ENCODE measurements at regions not wholly inside any gene's neighbourhood (a gene's known extent, or its start where the extent isn't known, plus 50 kb on each side); places are given as distances from the start of the nearest gene placed in this dataset.
"Not testable (repeated sequence)": the region's sequence is repeated elsewhere in the genome, so short reads cannot be mapped to it uniquely, and the experiment has no call there.

DNA sequence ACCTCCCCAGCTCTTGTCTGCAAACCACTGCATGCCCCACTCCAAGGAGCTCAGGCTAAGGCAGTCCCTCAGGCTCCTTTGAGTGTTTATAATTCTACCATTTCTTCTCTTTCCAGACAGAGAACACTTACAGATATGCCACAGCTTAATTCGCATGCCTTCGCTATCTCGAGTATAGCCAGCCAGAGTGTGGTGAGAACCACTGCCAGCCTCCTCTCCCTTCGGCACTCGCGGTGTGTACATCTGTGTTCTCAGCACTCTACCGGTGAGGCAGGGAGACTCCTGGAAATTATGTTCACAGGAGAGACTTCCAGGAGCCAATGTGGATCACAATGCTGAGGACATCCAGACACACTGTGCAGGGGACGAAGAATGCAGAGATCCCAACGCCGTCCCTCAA is 143.7 kb upstream of the IRX1 start:
- 0 out of 2 replicates have a peak, but pooled peaks cover under 1% of the 10 kb centered on the region for H3K9me3 ChIP-seq
- H3K9ac ChIP-seq, result no peak overlapping the region
- H3K27me3 ChIP-seq, result no peaks in the 10 kb centered on the region
- no peak overlapping the region for H3K27ac ChIP-seq
- H3K4me2 ChIP-seq, result no peak overlapping the region
- H3K4me1 ChIP-seq, result 0 out of 2 replicates have a peak, but pooled peaks cover 5% of the 10 kb centered on the region
- no peak overlapping the region for H3K4me3 ChIP-seq
- H3K36me3 ChIP-seq, result no peaks in the 10 kb centered on the region
- no peak for TF ChIP-seq Cebpa-rat (IDR thresholded peaks at IDR 0.05)
- no peaks in the 10 kb centered on the region for H4K20me1 ChIP-seq

DNA sequence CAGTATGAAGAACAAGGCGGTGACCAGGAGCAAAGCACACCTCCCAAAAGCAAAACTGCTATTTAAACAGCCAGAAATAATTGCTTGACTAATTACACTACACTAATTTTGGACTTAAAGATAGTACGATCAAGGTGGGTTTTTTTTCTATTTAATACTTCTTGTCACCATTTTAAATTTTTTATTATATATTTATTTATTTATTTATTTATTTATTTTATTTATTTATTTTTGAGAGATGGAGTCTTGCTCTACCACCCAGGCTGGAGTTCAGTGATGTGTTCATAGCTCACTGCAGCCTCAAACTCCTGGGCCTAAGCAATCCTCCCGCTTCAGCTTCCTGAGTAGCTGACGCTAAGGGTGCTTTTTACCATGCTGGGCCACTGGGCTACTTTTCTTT is 146.2 kb upstream of the IRX1 start:
- H3K9me3 ChIP-seq, result peaks cover 5% of the 10 kb centered on the region; the same call in 1 of the 2 replicates
- 0 out of 2 replicates have a peak, but pooled peaks cover 5% of the 10 kb centered on the region for H3K4me1 ChIP-seq
- no peak overlapping the region for H3K4me3 ChIP-seq
- no peaks in the 10 kb centered on the region for H4K20me1 ChIP-seq
- H3K27me3 ChIP-seq, result no peaks in the 10 kb centered on the region
- no peak overlapping the region for H3K4me2 ChIP-seq
- H3K9ac ChIP-seq, result no peak overlapping the region
- TF ChIP-seq Cebpa-rat (IDR thresholded peaks at IDR 0.05), result no peak
- no peaks in the 10 kb centered on the region for H3K36me3 ChIP-seq
- H3K27ac ChIP-seq, result no peak overlapping the region

DNA sequence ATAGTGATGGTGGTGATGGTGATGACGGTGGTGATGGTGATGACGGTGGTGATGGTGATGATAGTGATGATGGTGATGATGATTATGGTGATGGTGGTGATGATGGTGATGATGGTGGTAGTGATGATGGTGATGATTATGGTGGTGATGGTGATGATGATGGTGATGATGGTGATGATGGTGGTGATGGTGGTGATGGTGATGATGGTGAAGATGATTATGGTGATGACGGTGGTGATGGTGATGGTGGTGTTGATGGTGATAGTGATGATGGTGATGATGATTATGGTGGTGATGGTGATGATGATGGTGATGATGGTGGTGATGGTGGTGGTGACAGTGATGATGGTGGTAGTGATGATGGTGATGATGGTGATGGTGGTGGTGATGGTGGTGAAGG is 149.2 kb upstream of the IRX1 start:
- H3K4me1 ChIP-seq, result 0 out of 2 replicates have a peak, but pooled peaks cover 5% of the 10 kb centered on the region
- no peaks in the 10 kb centered on the region for H4K20me1 ChIP-seq
- H3K4me2 ChIP-seq, result no peak overlapping the region
- H3K4me3 ChIP-seq, result no peak overlapping the region
- H3K27me3 ChIP-seq, result no peaks in the 10 kb centered on the region
- no peak for TF ChIP-seq Cebpa-rat (IDR thresholded peaks at IDR 0.05)
- peaks cover 5% of the 10 kb centered on the region; the same call in 1 of the 2 replicates for H3K9me3 ChIP-seq
- H3K27ac ChIP-seq, result no peak overlapping the region
- H3K36me3 ChIP-seq, result no peaks in the 10 kb centered on the region
- no peak overlapping the region for H3K9ac ChIP-seq

DNA sequence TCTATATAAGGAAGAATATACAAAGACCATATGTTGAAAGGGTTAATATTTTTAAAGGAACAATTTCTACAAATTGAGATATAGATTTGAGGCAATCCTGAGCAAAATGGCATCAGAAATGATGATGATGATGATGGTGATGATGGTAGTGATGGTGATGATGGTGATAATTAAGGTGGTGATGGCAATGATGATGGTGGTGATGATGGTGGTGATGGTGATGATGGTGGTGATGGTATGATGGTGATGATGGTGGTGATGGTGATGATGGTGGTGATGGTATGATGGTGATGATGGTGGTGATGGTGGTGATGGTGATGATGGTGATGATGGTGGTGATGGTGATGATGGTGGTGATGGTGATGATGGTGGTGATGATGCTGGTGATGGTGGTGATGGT is 150.1 kb upstream of the IRX1 start:
- not testable (repeated sequence) for H3K4me1 ChIP-seq, H4K20me1 ChIP-seq, H3K9ac ChIP-seq, H3K27ac ChIP-seq, H3K27me3 ChIP-seq, H3K9me3 ChIP-seq, H3K4me2 ChIP-seq, H3K36me3 ChIP-seq, H3K4me3 ChIP-seq

DNA sequence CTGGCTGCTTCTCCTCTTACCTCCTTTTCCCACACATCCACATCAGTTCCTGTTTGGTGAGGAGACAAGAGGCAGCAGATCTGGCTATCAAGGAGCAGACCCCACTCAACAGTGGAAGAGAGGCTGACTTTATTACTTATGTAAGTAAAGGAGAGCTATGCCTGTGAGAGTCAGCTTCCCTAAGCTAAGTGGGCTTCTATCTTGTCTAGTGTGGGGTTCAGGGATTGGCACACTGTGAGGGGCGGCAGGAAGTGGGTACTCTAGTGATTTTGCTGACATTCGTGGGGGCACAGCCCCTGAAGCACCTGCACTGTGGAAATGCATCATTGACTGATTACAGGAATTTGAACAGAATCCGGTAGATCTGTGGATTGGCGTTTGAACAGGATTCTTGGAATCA is 163.5 kb upstream of the IRX1 start:
- H3K4me3 ChIP-seq, result no peak overlapping the region
- H4K20me1 ChIP-seq, result no peaks in the 10 kb centered on the region
- no peak for TF ChIP-seq Cebpa-rat (IDR thresholded peaks at IDR 0.05)
- H3K27ac ChIP-seq, result no peak overlapping the region
- H3K36me3 ChIP-seq, result no peaks in the 10 kb centered on the region
- H3K9me3 ChIP-seq, result no peaks in the 10 kb centered on the region
- H3K27me3 ChIP-seq, result no peaks in the 10 kb centered on the region
- H3K4me2 ChIP-seq, result no peak overlapping the region
- no peak overlapping the region for H3K9ac ChIP-seq
- no peaks in the 10 kb centered on the region for H3K4me1 ChIP-seq

DNA sequence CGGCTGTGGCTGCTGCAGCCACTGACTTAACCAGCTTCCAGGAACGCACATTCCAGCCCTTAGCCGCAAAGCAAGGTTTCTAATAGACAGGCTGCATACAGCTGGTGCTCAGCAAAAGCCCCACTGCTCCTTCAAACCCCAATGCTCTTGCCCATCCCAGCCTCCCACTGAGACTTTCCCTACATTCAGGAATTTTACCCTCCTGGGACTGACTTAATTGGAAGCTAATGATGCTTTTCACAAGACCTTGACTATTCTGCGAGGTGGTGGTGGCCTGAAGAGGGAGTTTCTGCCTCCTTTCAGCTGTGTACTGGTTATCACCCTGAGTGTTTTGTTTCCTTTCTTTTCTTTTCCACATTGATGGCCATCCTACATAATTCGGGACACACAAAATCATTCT is 164.9 kb upstream of the IRX1 start:
- no peak overlapping the region for H3K4me3 ChIP-seq
- H3K27me3 ChIP-seq, result no peaks in the 10 kb centered on the region
- H3K4me1 ChIP-seq, result no peaks in the 10 kb centered on the region
- H3K27ac ChIP-seq, result no peak overlapping the region
- H3K36me3 ChIP-seq, result no peaks in the 10 kb centered on the region
- H4K20me1 ChIP-seq, result no peaks in the 10 kb centered on the region
- TF ChIP-seq Cebpa-rat (IDR thresholded peaks at IDR 0.05), result no peak
- no peak overlapping the region for H3K4me2 ChIP-seq
- H3K9me3 ChIP-seq, result no peaks in the 10 kb centered on the region
- H3K9ac ChIP-seq, result no peak overlapping the region

DNA sequence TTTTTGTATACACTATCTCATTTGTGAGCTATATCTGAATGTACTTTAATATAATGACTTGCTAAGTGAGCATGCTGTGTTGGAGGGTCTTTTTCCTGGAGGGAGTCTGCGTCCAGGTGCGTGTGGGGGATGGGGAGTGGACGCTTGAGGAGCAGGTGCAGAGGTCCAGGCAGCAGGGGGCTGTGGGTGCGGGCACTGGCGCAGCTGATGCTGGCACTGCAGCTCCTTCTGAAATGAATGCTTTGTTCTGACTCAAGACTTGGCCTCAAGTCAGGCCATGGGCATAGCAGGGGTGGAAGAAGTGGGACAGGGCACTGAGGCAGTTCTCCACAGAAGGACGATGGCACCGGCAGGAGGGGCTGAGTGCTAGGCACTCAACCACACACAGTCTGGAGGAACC is 165.7 kb upstream of the IRX1 start:
- no peak overlapping the region for H3K9ac ChIP-seq
- H3K4me1 ChIP-seq, result no peaks in the 10 kb centered on the region
- no peaks in the 10 kb centered on the region for H4K20me1 ChIP-seq
- H3K36me3 ChIP-seq, result no peaks in the 10 kb centered on the region
- TF ChIP-seq Cebpa-rat (IDR thresholded peaks at IDR 0.05), result no peak
- H3K27ac ChIP-seq, result no peak overlapping the region
- no peaks in the 10 kb centered on the region for H3K9me3 ChIP-seq
- H3K4me3 ChIP-seq, result no peak overlapping the region
- no peaks in the 10 kb centered on the region for H3K27me3 ChIP-seq
- H3K4me2 ChIP-seq, result no peak overlapping the region

DNA sequence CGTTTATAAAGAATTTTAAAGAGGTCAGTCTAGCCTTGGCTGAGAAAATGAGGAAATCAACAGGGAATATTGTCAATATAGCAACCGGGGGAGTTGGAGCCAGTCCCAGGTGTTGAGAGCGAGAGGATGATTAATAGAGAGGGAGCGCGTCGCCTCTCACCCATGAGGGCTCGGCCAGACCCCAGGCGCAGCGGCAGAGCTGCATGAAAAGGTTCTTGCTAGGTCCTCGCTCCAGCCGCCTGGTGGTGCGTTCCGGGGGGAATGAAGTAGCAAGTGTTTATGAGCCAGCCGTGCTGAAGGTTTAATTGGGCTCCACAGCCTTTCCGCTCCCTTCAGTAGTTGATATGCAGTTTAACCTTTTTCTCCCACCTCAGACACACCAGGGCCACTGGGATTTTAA is 167.3 kb upstream of the IRX1 start:
- no peak overlapping the region for H3K27ac ChIP-seq
- no peak overlapping the region for H3K4me3 ChIP-seq
- no peaks in the 10 kb centered on the region for H3K36me3 ChIP-seq
- TF ChIP-seq Cebpa-rat (IDR thresholded peaks at IDR 0.05), result no peak
- no peaks in the 10 kb centered on the region for H3K4me1 ChIP-seq
- no peak overlapping the region for H3K9ac ChIP-seq
- H3K27me3 ChIP-seq, result no peaks in the 10 kb centered on the region
- peaks cover 5% of the 10 kb centered on the region for H3K9me3 ChIP-seq
- H3K4me2 ChIP-seq, result no peak overlapping the region
- no peaks in the 10 kb centered on the region for H4K20me1 ChIP-seq

DNA sequence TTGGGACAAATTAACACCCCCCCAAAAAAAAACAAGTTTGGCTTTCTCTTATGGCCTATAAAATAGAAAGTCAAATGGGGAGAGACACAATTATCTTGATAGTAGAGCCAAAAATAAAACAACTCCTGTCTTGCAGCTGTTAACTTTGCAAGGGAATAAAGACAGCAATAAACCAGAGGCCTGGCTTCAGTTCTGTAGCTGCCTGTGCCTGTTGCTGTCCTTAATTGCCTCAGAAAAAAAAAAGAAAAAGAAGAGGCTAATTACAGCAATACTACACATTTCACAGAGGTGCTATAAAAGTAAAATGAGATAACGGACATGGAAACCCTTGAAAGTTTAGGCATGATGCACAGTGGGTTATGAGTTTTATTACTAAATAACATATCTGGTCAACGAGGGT is 170.7 kb upstream of the IRX1 start:
- H3K4me1 ChIP-seq, result no peaks in the 10 kb centered on the region
- H4K20me1 ChIP-seq, result no peaks in the 10 kb centered on the region
- H3K27me3 ChIP-seq, result no peaks in the 10 kb centered on the region
- no peak overlapping the region for H3K27ac ChIP-seq
- H3K9ac ChIP-seq, result no peak overlapping the region
- peaks cover 9% of the 10 kb centered on the region for H3K9me3 ChIP-seq
- H3K36me3 ChIP-seq, result no peaks in the 10 kb centered on the region
- no peak overlapping the region for H3K4me2 ChIP-seq
- TF ChIP-seq Cebpa-rat (IDR thresholded peaks at IDR 0.05), result no peak
- no peak overlapping the region for H3K4me3 ChIP-seq

DNA sequence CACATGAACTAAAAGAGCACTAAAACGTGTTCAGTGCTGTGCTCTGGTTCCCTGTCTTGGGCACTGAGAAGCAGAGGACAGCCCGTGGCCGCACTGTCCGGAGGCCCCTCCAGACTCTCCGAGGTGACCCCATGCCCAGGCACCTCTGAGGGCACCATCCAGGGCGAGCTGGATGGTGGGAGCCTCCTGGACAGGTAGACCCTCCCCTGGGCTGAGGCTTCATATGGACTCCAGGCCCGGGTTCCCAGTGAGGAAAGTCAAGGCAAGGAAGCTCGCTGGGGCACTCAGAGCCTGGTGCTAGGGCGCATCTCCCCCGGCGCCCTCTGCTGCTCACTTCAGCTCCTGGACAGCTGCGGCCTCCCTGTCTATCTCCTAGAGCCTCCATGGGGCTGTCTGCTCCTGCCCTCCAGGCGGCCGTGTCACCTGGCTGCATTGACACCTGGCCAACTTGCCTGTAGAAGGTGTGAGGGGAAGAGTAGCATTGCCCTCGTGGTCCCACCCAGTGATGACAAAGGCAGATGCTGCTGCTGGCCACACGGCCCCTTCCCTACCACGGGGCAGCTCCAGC is 178.2 kb upstream of the IRX1 start:
- Histone ChIP-seq H3K4me1 (no peaks in the 10 kb centered on the region), H3K9me3 (no peaks in the 10 kb centered on the region)
- no peak for TF ChIP-seq Cebpa-rat (IDR thresholded peaks at IDR 0.05)

DNA sequence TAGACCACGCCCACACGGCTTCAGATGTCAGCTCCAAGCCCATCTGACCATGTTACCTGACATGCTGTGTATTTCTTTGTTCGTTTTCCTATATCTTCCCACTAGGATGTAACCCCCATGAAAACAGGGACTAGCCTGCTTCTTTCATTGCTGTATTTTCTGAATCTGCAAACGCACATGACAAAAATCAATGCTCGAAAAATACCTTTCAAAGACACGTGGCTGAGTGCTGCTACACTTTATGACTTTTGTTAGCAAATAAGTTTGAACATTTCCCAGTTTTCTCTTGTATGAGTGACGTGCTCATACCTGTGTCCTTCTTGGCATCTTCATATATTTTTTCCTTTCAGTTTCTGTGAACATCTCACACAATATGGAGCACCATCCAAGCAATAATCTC is 181.3 kb upstream of the IRX1 start:
- Histone ChIP-seq H3K4me2 (no peak overlapping the region), H3K27ac (no peak overlapping the region), H3K9me3 (peaks cover 19% of the 10 kb centered on the region), H3K4me3 (no peak overlapping the region), H3K4me1 (no peaks in the 10 kb centered on the region), H3K36me3 (no peaks in the 10 kb centered on the region), H4K20me1 (no peaks in the 10 kb centered on the region), H3K27me3 (no peaks in the 10 kb centered on the region), H3K9ac (no peak overlapping the region)
- no peak for TF ChIP-seq Cebpa-rat (IDR thresholded peaks at IDR 0.05)

More for the DNA sequence above, 178.2 kb upstream of the IRX1 start:
- Histone ChIP-seq H3K4me3 (no peak overlapping the region), H3K36me3 (no peaks in the 10 kb centered on the region), H3K9ac (no peak overlapping the region), H4K20me1 (no peaks in the 10 kb centered on the region), H3K27ac (no peak overlapping the region), H3K4me2 (no peak overlapping the region), H3K27me3 (no peaks in the 10 kb centered on the region)

Measured in BLaER1 (cell line).